Effector CD4-positive, alpha-beta T cell (primary cell): ENCODE measurements at regions not wholly inside any gene's neighbourhood (a gene's known extent, or its start where the extent isn't known, plus 50 kb on each side); places are given as distances from the start of the nearest gene placed in this dataset.
A peak's percentile ranks its signal among the peaks of the same experiment; 100 is the strongest.

Experiments
- DNase-seq: peaks from one replicate; pipeline ENCODE4 v3.0.0-alpha.2; 2020

GRCh38 chr2:19476327-19476726 is 117.9 kb upstream of the OSR1 start:
- no peak for DNase-seq

GRCh38 chr2:19474128-19474527 is 115.7 kb upstream of the OSR1 start:
- DNase-seq: peak; percentile 5

GRCh38 chr2:19473350-19473749 is 114.9 kb upstream of the OSR1 start:
- no peak for DNase-seq

- DNase-seq: no peak
Measured at GRCh38 chr2:19472391-19472978, 114.1 kb upstream of the OSR1 start.

- no peak for DNase-seq
Measured at GRCh38 chr2:19471491-19471890, 113.1 kb upstream of the OSR1 start.

DNA sequence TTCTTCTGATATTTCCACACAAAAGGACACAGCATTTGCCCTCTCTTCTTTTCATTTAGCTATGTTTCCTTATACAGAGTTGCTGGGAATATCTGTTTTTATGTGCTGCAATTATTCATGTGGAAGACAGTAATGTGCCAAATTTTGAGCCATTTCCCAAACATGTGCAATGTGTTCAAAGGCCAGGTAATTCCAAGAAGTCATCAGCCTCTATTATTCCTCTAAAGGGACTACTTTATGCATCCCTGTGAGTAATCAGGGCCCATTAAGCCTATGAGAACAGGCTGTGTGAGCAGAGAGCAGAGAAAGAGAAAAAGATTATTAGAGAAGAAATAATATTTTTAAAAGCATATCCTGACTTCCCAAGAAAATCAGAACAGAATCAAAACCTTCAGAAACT is 107.6 kb upstream of the OSR1 start:
- DNase-seq: no peak

DNA sequence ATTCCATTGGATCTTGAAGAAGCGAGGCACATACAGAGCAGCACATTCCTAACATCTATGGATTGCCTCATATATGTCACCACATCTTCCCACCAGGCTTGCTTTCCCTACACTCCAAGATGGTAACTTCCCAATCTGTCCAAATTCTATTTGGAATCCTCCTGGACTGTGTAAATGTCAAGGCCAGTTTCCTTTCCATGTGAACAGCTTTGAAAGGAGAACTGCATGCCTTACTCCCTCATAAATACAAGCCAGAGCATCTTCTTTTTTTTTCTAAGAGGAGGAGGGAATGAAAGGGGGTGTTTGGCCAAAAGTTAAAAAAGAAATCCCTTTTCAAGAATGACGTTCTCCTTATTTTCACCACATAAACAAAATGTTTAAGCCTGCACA is 103.8 kb upstream of the OSR1 start:
- DNase-seq: no peak

GRCh38 chr2:19461504-19462255 is 103.3 kb upstream of the OSR1 start:
- no peak for DNase-seq

GRCh38 chr2:19460761-19461160 is 102.3 kb upstream of the OSR1 start:
- DNase-seq: no peak

- no peak for DNase-seq
Measured at GRCh38 chr2:19458427-19459003, 100.1 kb upstream of the OSR1 start.

GRCh38 chr2:19457809-19458208 is 99.4 kb upstream of the OSR1 start:
- DNase-seq: no peak

DNA sequence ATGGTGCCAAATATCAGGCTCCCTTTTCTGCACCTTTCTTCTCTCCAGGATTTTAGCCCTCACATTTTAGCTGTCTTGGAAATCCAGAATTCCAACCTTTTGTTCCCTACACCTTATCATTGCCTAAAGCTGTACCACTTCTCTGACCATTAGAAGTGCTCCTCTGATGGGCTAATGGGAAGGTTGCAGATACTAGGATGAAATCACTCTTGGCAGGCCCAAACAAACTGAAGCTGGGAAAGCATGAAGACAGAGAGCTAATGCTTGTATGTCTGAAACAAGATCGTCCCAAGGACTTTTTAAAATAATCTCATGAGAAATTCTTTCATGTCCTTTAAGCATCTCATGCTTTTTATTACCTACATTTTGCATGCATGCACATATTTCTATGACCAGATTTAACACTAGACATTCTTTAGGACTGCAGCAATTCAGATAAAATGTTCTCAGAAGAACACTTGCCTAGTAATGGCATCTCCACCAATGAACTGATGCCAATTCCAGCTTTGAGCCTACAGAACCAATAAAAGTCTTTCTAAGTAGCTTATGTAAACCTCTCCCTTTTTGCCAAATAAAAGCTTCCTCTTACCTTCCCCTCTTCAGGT is 98.4 kb upstream of the OSR1 start:
- no peak for DNase-seq

DNA sequence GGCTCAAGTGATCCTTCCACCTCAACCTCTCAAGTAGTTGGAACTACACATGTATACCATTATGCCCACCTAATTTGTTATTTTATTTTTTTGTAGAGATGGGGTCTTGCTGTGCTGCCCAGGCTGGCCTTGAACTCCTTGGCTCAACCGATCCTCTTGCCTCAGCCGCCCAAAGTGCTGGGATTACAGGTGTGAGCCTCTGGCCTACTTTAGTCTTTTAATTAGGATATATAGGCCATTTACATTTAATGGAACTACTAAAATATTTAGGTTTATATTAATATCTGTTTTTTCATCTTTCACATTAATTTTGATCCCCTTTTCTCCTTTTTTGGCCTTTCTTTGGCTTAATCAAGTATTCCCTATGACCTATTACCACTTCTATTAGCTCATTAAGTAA is 95.7 kb upstream of the OSR1 start:
- DNase-seq: no peak

DNA sequence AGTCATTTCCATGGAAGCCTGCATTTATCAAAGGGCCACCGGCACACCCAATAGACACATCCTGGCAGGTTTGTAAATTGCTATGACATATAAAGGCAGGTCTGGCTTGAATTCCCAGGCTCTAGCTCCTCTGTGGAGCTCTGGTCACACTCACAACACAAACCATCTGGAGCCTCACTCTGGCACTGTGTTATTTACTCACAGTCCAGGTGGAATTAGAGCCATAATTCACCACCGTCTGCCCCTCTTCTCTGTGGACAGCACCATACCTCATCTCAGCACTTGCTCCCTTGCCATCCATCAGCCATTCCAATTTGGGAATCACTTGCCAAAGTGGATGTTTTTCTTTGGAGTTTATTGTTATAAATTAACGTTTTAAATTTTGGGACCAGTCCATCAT is 84.3 kb upstream of the OSR1 start:
- no peak for DNase-seq

DNA sequence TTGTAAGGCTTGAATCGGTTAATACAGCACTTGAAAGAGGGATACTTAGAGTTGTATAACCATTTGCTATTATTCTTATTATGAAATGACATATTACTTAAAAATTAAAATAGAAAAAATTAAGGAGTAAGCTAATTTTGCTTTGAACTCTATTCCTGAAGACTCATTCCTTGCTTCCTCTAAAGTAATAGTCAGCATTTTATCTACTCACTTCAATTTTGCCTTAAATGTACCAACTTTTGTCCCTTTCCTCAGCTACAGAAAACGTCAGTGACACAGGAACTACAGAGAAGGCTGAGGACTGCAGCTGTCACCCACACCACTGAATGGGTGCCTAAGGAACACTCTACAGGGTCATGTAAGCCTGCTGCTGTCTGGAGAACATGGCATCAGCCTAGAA is 80.7 kb upstream of the OSR1 start:
- DNase-seq: no peak

DNA sequence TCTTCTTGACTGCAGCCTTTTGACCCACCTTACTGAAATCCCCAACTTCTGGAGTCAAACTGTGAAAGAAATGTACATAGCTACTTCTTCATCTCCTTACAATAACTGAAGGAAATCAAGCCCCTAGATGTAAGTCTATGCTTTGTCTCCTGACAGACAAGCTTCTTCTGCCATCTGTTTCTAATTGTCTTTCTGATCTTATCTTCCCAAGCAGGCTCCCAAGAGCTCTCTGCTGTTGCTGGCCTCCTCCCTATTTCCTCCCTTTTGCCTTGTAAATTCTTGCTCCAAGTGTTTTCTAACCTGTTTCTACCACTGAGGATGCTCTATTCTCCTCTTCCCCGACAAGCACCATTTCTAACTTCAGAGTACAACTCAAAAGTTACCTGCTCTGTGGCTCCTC is 77.4 kb upstream of the OSR1 start:
- no peak for DNase-seq

- no peak for DNase-seq
Measured at GRCh38 chr2:19434413-19434812, 76.0 kb upstream of the OSR1 start.

- DNase-seq: no peak
Measured at GRCh38 chr2:19426941-19427340, 68.5 kb upstream of the OSR1 start.

GRCh38 chr2:19426144-19426543 is 67.7 kb upstream of the OSR1 start:
- no peak for DNase-seq

GRCh38 chr2:19425419-19425818 is 67.0 kb upstream of the OSR1 start:
- DNase-seq: no peak

DNA sequence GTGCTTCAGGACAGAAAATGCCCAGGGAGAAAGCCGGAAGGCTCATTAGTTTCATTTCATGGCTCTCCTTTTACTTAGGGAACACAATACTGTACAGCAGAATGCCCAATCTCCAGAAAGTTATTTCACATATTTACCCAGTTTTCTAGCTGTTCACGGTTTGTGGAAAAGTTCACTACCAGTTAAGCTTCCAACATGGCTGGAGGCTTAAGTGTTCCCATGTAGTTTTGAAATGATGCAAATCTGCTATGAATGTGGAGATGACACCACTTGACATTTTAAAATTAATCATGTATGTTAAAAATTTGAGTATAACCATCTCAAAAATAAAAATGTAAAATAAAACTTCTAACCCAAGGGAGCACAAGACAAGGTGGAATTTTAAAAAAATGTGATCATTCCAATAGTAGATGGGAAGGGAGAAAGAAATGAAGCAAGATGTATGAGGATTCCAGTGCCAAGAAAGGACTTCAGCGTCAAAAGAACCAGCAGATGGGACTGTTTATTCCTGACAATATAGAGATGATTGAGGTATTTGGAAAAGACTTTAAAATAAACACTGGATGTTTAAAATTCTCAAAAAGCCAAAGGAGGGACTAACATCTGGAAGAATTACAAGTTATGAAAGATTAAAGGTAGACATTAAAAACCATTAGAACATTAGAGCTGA is 60.9 kb upstream of the OSR1 start:
- DNase-seq: no peak

DNA sequence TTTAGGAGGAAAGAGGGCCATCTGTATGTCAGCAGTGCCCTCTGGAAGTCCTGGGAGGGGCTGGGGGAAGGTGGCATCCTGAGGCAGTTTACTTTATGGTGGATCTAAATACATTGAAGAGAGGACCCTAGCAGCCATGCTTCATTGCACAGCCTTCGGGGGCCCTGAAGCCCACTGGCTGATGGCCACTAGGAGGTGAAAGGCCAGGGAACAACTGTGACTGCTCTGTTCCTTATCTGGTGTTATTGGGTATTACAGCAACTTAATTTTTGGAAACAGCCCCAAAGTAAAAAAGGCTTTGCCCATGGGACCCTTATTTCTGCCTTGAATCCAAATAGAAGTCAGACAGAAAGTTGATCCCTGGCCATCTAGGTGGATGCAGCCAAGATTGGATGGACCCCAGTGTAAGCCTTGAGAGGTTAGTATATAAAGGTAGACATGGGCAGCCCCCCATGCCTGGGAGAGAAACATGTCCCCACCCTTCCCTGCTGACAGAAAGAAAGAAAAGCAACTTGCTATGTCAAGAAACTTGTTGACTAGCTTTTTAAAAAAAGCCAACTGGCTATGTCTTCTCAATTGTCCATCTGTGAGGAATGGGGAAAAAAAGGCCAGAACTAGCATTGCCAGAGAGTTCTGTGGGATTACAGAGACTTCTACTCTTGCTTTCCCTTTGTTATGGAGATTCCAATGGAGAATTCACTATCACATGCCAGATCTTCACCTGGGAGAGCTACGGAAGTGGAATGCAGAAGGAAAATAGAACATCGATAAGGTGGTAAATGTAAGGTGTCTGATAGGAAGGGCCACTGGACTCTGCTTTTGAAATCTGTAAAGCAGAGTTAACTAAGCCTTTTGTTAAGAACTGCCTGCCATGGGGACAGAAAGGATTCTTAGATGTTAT is 58.6 kb upstream of the OSR1 start:
- no peak for DNase-seq

- DNase-seq: no peak
Measured at GRCh38 chr2:19416083-19416482, 57.7 kb upstream of the OSR1 start.
